IPS-18a (cell line): ENCODE measurements at regions not wholly inside any gene's neighbourhood (a gene's known extent, or its start where the extent isn't known, plus 50 kb on each side); places are given as distances from the start of the nearest gene placed in this dataset.

Experiments
- H3K27ac ChIP-seq: one replicate; pipeline ENCODE4 v1.5.1; 2013; ENCODE audit warnings: low read length
- H3K27me3 ChIP-seq: one replicate; pipeline ENCODE4 v1.6.1; 2013; ENCODE audit warnings: mild to moderate bottlenecking, low read length; ENCODE audit not compliant: control insufficient read depth, insufficient read depth
- H3K36me3 ChIP-seq: one replicate; pipeline ENCODE4 v1.6.1; 2013; ENCODE audit warnings: low read depth, low read length; ENCODE audit not compliant: control insufficient read depth
- H3K4me1 ChIP-seq: one replicate; pipeline ENCODE4 v1.6.1; 2013; ENCODE audit warnings: low read depth, low read length; ENCODE audit not compliant: control insufficient read depth
- H3K4me3 ChIP-seq: one replicate; pipeline ENCODE4 v1.5.1; 2013; ENCODE audit warnings: low read length
- H3K9ac ChIP-seq: one replicate; pipeline ENCODE4 v1.6.1; 2013; ENCODE audit warnings: mild to moderate bottlenecking, low read length, moderate library complexity
- H3K9me3 ChIP-seq: one replicate; pipeline ENCODE4 v1.6.1; 2013; ENCODE audit warnings: low read depth, low read length; ENCODE audit not compliant: control insufficient read depth

- H3K27me3 ChIP-seq, result no peaks in the 10 kb centered on the region
Measured at GRCh38 chr12:92268946-92269345, 123.3 kb upstream of the BTG1 start.

GRCh38 chr12:92261692-92262091, 116.0 kb upstream of the BTG1 start:
- no peak overlapping the region for H3K4me3 ChIP-seq
- H3K4me1 ChIP-seq, result peaks cover under 1% of the 10 kb centered on the region
- H3K27me3 ChIP-seq, result no peaks in the 10 kb centered on the region
- no peaks in the 10 kb centered on the region for H3K9me3 ChIP-seq
- no peaks in the 10 kb centered on the region for H3K36me3 ChIP-seq
- H3K27ac ChIP-seq, result no peak overlapping the region
- H3K9ac ChIP-seq, result no peak overlapping the region

More at GRCh38 chr12:92268946-92269345, 123.3 kb upstream of the BTG1 start:
- Histone ChIP-seq H3K9me3 (no peaks in the 10 kb centered on the region), H3K27ac (no peak overlapping the region), H3K36me3 (no peaks in the 10 kb centered on the region), H3K4me3 (no peak overlapping the region), H3K9ac (no peak overlapping the region), H3K4me1 (peaks cover 7% of the 10 kb centered on the region)

- Histone ChIP-seq H3K27ac (no peak overlapping the region), H3K27me3 (no peaks in the 10 kb centered on the region), H3K36me3 (no peaks in the 10 kb centered on the region), H3K4me3 (no peak overlapping the region), H3K9me3 (no peaks in the 10 kb centered on the region), H3K9ac (no peak overlapping the region), H3K4me1 (peaks cover 6% of the 10 kb centered on the region)
Measured at GRCh38 chr12:92261071-92261470, 115.4 kb upstream of the BTG1 start.

- Histone ChIP-seq H3K4me3 (no peak overlapping the region), H3K27ac (no peak overlapping the region), H3K27me3 (no peaks in the 10 kb centered on the region), H3K9ac (no peak overlapping the region), H3K4me1 (peaks cover 6% of the 10 kb centered on the region), H3K9me3 (no peaks in the 10 kb centered on the region), H3K36me3 (no peaks in the 10 kb centered on the region)
Measured at GRCh38 chr12:92259696-92260251, 114.1 kb upstream of the BTG1 start.

GRCh38 chr12:92259291-92259690, 113.6 kb upstream of the BTG1 start:
- Histone ChIP-seq H3K36me3 (no peaks in the 10 kb centered on the region), H3K4me1 (peaks cover 6% of the 10 kb centered on the region), H3K27me3 (no peaks in the 10 kb centered on the region), H3K9me3 (no peaks in the 10 kb centered on the region), H3K9ac (no peak overlapping the region), H3K4me3 (no peak overlapping the region), H3K27ac (no peak overlapping the region)

- H3K4me3 ChIP-seq, result no peak overlapping the region
- H3K36me3 ChIP-seq, result no peaks in the 10 kb centered on the region
- no peak overlapping the region for H3K9ac ChIP-seq
- H3K27ac ChIP-seq, result no peak overlapping the region
- H3K9me3 ChIP-seq, result no peaks in the 10 kb centered on the region
- H3K27me3 ChIP-seq, result no peaks in the 10 kb centered on the region
- H3K4me1 ChIP-seq, result peaks cover 6% of the 10 kb centered on the region
Measured at GRCh38 chr12:92257261-92257660, 111.6 kb upstream of the BTG1 start.

- no peak overlapping the region for H3K4me3 ChIP-seq
- H3K27ac ChIP-seq, result no peak overlapping the region
- H3K9me3 ChIP-seq, result no peaks in the 10 kb centered on the region
- no peaks in the 10 kb centered on the region for H3K36me3 ChIP-seq
- no peaks in the 10 kb centered on the region for H3K27me3 ChIP-seq
- peaks cover 6% of the 10 kb centered on the region for H3K4me1 ChIP-seq
- H3K9ac ChIP-seq, result no peak overlapping the region
Measured at GRCh38 chr12:92255741-92256140, 110.1 kb upstream of the BTG1 start.

GRCh38 chr12:92253301-92253700, 107.7 kb upstream of the BTG1 start:
- no peak overlapping the region for H3K4me3 ChIP-seq
- no peaks in the 10 kb centered on the region for H3K36me3 ChIP-seq
- peaks cover 6% of the 10 kb centered on the region for H3K4me1 ChIP-seq
- no peaks in the 10 kb centered on the region for H3K9me3 ChIP-seq
- H3K27ac ChIP-seq, result no peak overlapping the region
- no peaks in the 10 kb centered on the region for H3K27me3 ChIP-seq
- no peak overlapping the region for H3K9ac ChIP-seq

- H3K27ac ChIP-seq, result no peak overlapping the region
- no peak overlapping the region for H3K9ac ChIP-seq
- H3K36me3 ChIP-seq, result no peaks in the 10 kb centered on the region
- no peaks in the 10 kb centered on the region for H3K27me3 ChIP-seq
- no peaks in the 10 kb centered on the region for H3K4me1 ChIP-seq
- H3K4me3 ChIP-seq, result no peak overlapping the region
- H3K9me3 ChIP-seq, result no peaks in the 10 kb centered on the region
Measured at GRCh38 chr12:92248977-92249376, 103.3 kb upstream of the BTG1 start.

GRCh38 chr12:92244036-92244435, 98.4 kb upstream of the BTG1 start:
- H3K4me1 ChIP-seq, result no peaks in the 10 kb centered on the region

GRCh38 chr12:92242907-92243306, 97.3 kb upstream of the BTG1 start:
- no peaks in the 10 kb centered on the region for H3K9me3 ChIP-seq
- H3K4me1 ChIP-seq, result no peaks in the 10 kb centered on the region
- no peaks in the 10 kb centered on the region for H3K36me3 ChIP-seq
- no peaks in the 10 kb centered on the region for H3K27me3 ChIP-seq
- no peak overlapping the region for H3K9ac ChIP-seq
- H3K4me3 ChIP-seq, result no peak overlapping the region
- no peak overlapping the region for H3K27ac ChIP-seq

More at GRCh38 chr12:92244036-92244435, 98.4 kb upstream of the BTG1 start:
- H3K27ac ChIP-seq, result no peak overlapping the region
- no peak overlapping the region for H3K4me3 ChIP-seq
- no peaks in the 10 kb centered on the region for H3K27me3 ChIP-seq
- no peaks in the 10 kb centered on the region for H3K9me3 ChIP-seq
- no peaks in the 10 kb centered on the region for H3K36me3 ChIP-seq
- H3K9ac ChIP-seq, result no peak overlapping the region

- Histone ChIP-seq H3K9me3 (no peaks in the 10 kb centered on the region), H3K9ac (no peak overlapping the region), H3K4me3 (no peak overlapping the region), H3K4me1 (no peaks in the 10 kb centered on the region), H3K27me3 (no peaks in the 10 kb centered on the region), H3K36me3 (no peaks in the 10 kb centered on the region), H3K27ac (no peak overlapping the region)
Measured at GRCh38 chr12:92237762-92238523, 92.3 kb upstream of the BTG1 start.
